Calu3 (cell line): ENCODE measurements at regions not wholly inside any gene's neighbourhood (a gene's known extent, or its start where the extent isn't known, plus 50 kb on each side); places are given as distances from the start of the nearest gene placed in this dataset.

Experiments used
- BruUV-seq: library from RNA; stranded (reverse); fragments of 400-500 nt; replicated peaks from 2 replicates; lab custom pipeline; 2021; lab: Mats Ljungman, UMichigan
- CTCF ChIA-PET: fragments of 300-600 bp; sonication (Branson Sonifier 250); formaldehyde crosslinking; loops from one replicate; lab custom pipeline; 2022; ENCODE audit warnings: antibody characterized with exemption; lab: Charles Lee
- DNase-seq: peaks from one replicate; pipeline ENCODE4 v3.0.0; 2022
- H3K27ac Mint-ChIP-seq: one replicate; pipeline ENCODE4 v1.8.0; 2022; ENCODE audit warnings: mixed read lengths; ENCODE audit not compliant: unreplicated experiment
- H3K27me3 Mint-ChIP-seq: one replicate; pipeline ENCODE4 v1.8.0; 2022; ENCODE audit warnings: mixed read lengths; ENCODE audit not compliant: unreplicated experiment
- H3K36me3 Mint-ChIP-seq: one replicate; pipeline ENCODE4 v1.8.0; 2022; ENCODE audit warnings: mild to moderate bottlenecking, moderate library complexity, mixed read lengths; ENCODE audit not compliant: insufficient read depth, unreplicated experiment
- H3K4me1 Mint-ChIP-seq: one replicate; pipeline ENCODE4 v1.8.0; 2022; ENCODE audit warnings: mild to moderate bottlenecking, low read depth, mixed read lengths; ENCODE audit not compliant: unreplicated experiment
- H3K4me3 Mint-ChIP-seq: one replicate; pipeline ENCODE4 v1.8.0; 2022; ENCODE audit warnings: mild to moderate bottlenecking, low read depth, moderate library complexity, mixed read lengths; ENCODE audit not compliant: unreplicated experiment
- H3K9me3 Mint-ChIP-seq: one replicate; pipeline ENCODE4 v1.8.0; 2022; ENCODE audit warnings: low read depth, mixed read lengths; ENCODE audit not compliant: unreplicated experiment
- intact Hi-C: fragments of 100-400 bp; cut with micrococcal nuclease; formaldehyde crosslinking; loops from one replicate; pipeline ENCODE4 v1.10.0; 2022; ENCODE audit not compliant: unreplicated experiment
- TF ChIP-seq, protein P1 (sequence below): fragments of 200-600 bp; IDR thresholded peaks from one replicate; pipeline ENCODE4 v1.8.0; 2022; ENCODE audit warnings: antibody characterized with exemption; ENCODE audit not compliant: unreplicated experiment

DNA sequence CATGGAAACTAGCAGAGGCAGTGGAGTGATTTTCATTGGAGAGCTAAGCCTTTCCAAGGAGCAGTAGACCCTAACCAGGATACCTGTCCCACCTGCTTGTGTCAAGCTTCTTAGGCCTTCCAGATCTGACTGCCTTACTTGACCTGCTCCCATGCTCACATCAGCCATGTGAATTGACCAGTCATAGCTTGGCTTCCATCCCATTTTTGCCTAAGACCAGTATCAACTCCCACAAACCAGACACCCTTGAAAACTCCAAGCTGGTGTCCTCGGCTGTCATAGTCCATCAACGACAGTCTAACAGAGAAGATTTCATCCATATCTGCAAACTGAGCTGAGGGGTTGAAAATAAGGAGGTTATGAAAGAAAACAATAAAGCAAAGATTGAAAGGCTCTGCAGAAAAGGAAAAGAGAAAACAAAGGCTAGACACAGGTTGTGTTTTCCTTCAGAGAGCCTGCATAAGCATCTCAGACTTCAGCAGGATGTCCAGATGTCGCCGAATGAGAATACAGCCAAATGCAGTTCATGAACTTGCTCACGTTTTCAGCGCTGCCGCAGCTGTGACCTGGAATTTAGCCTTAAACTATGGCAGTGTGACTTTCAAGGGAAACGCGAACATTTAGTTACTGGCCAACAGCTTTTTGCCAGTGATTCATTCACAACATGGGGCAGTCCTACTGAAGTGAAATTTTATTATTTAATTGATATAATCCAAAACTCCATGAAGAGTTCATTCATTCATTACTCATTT, 868.1 kb upstream of the ID2 start:
- DNase-seq, result no peak

GRCh38 chr2:7815726-7816125, 866.1 kb upstream of the ID2 start:
- Mint-ChIP-seq H3K4me1 (peaks cover 49% of the 10 kb centered on the region), H3K4me3 (no peak overlapping the region), H3K27ac (peak overlapping the region; percentile 14), H3K9me3 (peaks cover 8% of the 10 kb centered on the region), H3K27me3 (no peaks in the 10 kb centered on the region), H3K36me3 (no peaks in the 10 kb centered on the region)
- TF ChIP-seq, protein P1, sequence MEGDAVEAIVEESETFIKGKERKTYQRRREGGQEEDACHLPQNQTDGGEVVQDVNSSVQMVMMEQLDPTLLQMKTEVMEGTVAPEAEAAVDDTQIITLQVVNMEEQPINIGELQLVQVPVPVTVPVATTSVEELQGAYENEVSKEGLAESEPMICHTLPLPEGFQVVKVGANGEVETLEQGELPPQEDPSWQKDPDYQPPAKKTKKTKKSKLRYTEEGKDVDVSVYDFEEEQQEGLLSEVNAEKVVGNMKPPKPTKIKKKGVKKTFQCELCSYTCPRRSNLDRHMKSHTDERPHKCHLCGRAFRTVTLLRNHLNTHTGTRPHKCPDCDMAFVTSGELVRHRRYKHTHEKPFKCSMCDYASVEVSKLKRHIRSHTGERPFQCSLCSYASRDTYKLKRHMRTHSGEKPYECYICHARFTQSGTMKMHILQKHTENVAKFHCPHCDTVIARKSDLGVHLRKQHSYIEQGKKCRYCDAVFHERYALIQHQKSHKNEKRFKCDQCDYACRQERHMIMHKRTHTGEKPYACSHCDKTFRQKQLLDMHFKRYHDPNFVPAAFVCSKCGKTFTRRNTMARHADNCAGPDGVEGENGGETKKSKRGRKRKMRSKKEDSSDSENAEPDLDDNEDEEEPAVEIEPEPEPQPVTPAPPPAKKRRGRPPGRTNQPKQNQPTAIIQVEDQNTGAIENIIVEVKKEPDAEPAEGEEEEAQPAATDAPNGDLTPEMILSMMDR, result no peak
- BruUV-seq, result no TSS peak
- intact Hi-C loops, result no loop called here
- no peak for DNase-seq
- CTCF ChIA-PET, result no interaction called here

More for the DNA sequence above, 868.1 kb upstream of the ID2 start:
- Mint-ChIP-seq H3K27me3 (no peaks in the 10 kb centered on the region), H3K4me3 (no peak overlapping the region), H3K4me1 (peaks cover 47% of the 10 kb centered on the region), H3K36me3 (no peaks in the 10 kb centered on the region), H3K27ac (no peak overlapping the region), H3K9me3 (peaks cover 10% of the 10 kb centered on the region)
- TF ChIP-seq, protein P1, result no peak
- CTCF ChIA-PET, result interaction anchor here (0.6 kb wide), 1 partner anchor 19 kb away, joined by 3 read pairs; no protein-coding TSS in a partner anchor
- BruUV-seq, result no TSS peak
- intact Hi-C loops, result no loop called here

DNA sequence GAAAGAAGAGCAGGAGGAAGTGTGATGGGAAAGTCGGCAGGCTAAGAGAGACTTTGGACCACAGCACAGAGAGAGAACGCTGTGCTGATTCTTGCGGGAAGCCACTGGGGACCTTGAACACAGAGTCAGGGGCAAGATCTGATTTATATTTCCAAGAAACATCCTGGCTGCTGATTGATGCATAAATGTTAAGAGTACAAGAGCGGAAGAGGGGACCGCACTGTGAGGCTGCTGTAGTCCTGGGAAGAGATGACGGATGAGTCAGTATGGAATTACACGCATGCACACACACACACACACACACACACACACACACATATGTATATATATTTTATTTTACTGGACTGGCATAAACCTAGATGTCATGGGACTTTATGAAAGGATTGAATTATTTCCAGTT, 865.6 kb upstream of the ID2 start:
- H3K27ac Mint-ChIP-seq, result no peak overlapping the region
- TF ChIP-seq, protein P1, result no peak
- intact Hi-C loops, result no loop called here
- H3K9me3 Mint-ChIP-seq, result peaks cover 8% of the 10 kb centered on the region
- H3K36me3 Mint-ChIP-seq, result no peaks in the 10 kb centered on the region
- no peaks in the 10 kb centered on the region for H3K27me3 Mint-ChIP-seq
- H3K4me3 Mint-ChIP-seq, result no peak overlapping the region
- no TSS peak for BruUV-seq
- DNase-seq, result no peak
- CTCF ChIA-PET, result no interaction called here
- peaks cover 45% of the 10 kb centered on the region for H3K4me1 Mint-ChIP-seq

- Mint-ChIP-seq H3K4me1 (peaks cover 38% of the 10 kb centered on the region), H3K9me3 (peaks cover 8% of the 10 kb centered on the region), H3K27me3 (no peaks in the 10 kb centered on the region), H3K27ac (no peak overlapping the region), H3K4me3 (no peak overlapping the region), H3K36me3 (no peaks in the 10 kb centered on the region)
- CTCF ChIA-PET, result no interaction called here
- DNase-seq, result no peak
- BruUV-seq, result no TSS peak
- TF ChIP-seq, protein P1, result no peak
- intact Hi-C loops, result no loop called here
These were observed 864.9 kb upstream of the ID2 start for GRCh38 chr2:7816944-7817343.
